ENCODE measurements at regions not wholly inside any gene's neighbourhood (a gene's known extent, or its start where the extent isn't known, plus 50 kb on each side); places are given as distances from the start of the nearest gene placed in this dataset.
A peak's percentile ranks its signal among the peaks of the same experiment; 100 is the strongest.

DNA sequence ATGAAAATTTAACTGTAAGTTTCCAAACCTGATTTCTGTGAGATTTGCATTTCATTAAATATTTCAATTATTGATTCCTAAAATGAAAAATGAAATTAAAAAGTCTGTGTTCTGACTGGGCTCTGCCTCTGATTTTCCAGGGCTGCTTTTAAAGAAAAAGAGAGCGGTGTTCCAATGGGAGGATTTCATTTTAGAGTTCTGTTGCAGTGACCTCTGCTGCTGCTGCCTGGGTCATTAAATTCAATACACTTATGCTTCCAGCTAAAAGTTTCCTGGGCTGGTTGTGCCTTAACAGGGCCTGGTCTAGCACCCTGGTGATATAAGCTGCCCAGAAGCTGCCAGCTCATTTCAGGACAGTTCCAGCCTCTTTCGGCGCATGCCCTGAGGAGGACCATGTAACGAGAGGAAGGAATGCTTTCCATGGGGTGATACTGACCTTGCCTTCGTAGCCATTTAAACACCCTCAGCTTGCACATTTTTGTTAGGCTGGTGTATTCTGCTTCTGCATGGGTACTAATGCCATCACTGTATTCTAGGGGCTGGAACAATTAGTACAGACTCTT lies 93.3 kb downstream of the TMEM174 start:
- DNase-seq (ENCODE audit: low spot score) = no peak

DNA sequence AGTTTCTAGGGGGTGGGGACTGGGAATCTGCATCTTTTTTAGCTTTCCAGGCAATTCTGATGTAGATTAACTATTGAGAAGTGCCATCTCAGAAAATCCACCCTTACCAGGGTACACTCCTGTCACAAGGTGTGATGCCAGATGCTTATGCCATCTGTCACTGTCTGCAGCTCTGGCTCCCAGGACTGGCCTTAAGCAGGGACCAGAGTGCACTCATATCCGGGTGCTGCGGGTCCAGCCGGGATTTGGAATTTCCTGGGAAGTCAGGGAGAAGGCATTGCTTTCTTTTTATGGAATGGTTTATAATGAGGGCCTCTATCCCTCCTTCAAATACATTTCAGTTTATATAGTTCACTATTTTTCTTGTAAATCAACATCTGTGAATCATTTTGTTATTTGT lies 92.6 kb downstream of the TMEM174 start:
- no peak for DNase-seq (ENCODE audit: low spot score)

DNA sequence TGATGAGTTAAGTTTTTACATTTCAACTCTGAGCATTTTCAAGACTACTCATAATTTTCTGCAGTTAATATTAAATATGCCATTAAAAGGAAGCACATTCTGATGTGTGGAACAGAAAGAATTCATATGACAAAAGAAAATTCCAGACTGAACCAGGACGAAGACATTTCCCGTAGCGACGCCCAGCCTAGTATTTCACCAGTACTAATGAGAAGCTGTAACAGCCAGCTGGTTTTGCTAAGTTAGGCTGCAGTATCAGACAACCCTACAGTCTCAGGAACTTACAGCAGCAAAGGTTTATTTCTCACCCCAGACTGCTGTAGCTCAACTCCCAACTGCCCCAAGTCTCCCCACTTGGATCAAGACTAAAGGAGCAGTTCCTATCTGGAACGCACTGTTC lies 91.6 kb downstream of the TMEM174 start:
- DNase-seq (ENCODE audit: low spot score) = no peak

GRCh38 chr5:73263001-73263710 lies 90.2 kb downstream of the TMEM174 start:
- no peak for DNase-seq (ENCODE audit: low spot score)

DNA sequence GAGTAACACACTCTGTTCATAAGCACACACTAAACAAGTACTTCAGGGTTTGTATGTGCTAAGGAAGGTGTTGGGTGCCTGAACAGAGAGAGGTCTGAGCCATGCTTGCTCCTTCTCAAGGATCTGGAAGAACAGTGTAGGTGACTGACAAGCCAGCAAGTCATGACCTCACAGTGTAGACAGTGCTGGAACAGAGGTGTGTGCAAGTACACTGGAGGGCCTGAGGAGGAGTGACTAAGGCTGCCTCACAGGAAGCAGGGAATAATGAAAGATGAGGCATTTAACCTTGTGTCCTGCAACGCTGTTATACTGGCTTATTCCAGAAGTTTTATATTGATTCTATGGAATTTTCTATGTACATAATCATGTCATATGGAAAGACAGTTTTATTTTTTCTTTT lies 83.9 kb downstream of the TMEM174 start:
- no peak for DNase-seq (ENCODE audit: low spot score)

DNA sequence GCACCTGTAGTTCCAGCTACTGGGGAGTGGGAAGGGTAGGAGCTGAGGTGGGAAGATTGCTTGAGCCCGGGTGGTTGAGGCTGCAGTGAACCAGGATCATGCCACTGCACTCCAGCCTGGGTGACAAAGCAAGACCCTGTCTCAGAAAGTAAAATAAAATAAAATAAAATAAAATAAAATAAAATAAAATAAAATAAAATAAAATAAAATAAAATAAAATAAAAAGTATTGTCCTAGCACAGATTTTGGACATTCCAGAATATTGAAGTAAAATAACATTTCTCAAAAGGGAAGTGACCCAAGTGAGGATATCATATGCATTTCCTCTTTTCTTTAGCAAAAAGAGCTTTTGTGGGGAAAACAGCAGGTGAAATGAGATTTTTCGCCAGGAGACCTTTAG lies 83.5 kb downstream of the TMEM174 start:
- no peak for DNase-seq (ENCODE audit: low spot score)

- DNase-seq (ENCODE audit: low spot score) = no peak
Measured at GRCh38 chr5:73256012-73256411, 83.0 kb downstream of the TMEM174 start.

GRCh38 chr5:73254642-73255041 lies 81.6 kb downstream of the TMEM174 start:
- no peak for DNase-seq (ENCODE audit: low spot score)

DNA sequence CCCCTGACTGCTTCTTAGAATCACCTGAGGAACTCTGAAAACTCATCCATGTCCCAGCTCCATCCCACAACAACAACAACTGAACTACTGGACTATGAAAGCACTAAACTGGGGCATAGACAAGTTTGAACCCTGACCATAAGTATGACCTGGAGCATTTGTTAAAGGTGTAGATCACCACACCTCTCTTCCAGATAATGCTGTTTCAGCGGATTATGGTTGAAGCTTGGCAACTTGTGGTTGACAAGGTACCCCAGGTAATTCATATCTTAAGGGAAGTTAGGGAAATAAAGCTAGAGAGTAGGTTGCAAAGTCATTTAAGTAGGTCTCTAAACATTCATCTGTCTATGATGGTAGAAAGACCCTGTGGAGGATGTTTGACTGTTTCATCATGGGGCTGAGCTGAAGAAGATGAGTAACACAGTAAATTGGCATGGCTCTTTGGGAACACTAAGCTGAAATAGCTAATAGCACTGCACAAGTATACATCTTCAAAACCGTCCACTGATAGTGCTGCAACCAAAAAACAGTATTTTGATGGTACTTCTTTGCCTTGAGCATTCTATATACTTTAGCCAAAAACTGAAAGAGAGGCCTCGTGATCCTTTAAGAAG lies 80.2 kb downstream of the TMEM174 start:
- DNase-seq (ENCODE audit: low spot score) = no peak

- DNase-seq (ENCODE audit: low spot score) = no peak
Measured at GRCh38 chr5:73250645-73251044, 77.7 kb downstream of the TMEM174 start.

- DNase-seq (ENCODE audit: low spot score) = no peak
Measured at GRCh38 chr5:73242735-73243134, 69.7 kb downstream of the TMEM174 start.

DNA sequence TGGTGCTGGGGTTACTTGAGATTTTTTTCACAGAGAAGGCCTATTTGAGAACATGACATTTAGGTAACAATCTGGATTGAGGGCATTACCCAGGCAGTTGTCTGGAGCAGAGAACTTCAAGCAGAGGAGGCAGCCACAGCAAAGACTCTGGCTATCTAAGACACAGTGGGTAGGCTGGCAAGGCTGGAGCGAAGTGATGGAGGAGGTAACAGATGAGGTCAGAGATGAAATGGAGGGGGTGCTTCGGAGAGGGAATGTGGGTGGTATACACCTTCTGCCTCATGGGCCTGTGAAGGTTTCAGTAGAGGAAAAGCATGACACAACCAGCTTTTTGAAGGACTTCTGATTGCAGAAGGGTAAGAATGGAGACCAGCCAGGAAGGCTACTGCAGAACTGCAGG lies 65.9 kb downstream of the TMEM174 start:
- no peak for DNase-seq (ENCODE audit: low spot score)

- DNase-seq (ENCODE audit: low spot score) = no peak
Measured at GRCh38 chr5:73236541-73237128, 63.6 kb downstream of the TMEM174 start.

GRCh38 chr5:73234204-73234555 lies 61.2 kb downstream of the TMEM174 start:
- DNase-seq (ENCODE audit: low spot score) = no peak

- DNase-seq (ENCODE audit: low spot score) = peak; percentile 14
Measured at GRCh38 chr5:73233461-73234203, 60.6 kb downstream of the TMEM174 start.

DNA sequence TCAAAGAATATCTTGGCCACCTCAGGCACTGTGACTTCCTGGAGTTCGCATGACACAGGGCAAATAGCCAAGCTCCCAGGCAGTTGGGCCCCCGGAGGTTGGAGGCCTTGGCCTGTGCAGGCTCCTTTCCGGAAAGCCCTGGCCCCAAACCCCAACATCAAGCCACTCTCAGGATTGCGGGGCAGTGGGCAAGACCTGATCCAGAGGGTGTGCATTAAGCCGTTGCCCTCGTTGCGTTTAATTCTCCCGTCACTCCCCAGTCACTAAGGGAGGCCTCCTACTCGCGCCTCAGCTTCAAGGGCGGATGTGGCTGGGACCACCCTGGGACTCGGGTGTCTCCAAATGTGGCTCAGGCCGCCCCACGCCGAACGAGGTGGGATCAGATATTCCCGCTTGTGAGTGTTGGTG lies 60.1 kb downstream of the TMEM174 start:
- no peak for DNase-seq (ENCODE audit: low spot score)

- no peak for DNase-seq (ENCODE audit: low spot score)
Measured at GRCh38 chr5:73232266-73233041, 59.5 kb downstream of the TMEM174 start.

DNA sequence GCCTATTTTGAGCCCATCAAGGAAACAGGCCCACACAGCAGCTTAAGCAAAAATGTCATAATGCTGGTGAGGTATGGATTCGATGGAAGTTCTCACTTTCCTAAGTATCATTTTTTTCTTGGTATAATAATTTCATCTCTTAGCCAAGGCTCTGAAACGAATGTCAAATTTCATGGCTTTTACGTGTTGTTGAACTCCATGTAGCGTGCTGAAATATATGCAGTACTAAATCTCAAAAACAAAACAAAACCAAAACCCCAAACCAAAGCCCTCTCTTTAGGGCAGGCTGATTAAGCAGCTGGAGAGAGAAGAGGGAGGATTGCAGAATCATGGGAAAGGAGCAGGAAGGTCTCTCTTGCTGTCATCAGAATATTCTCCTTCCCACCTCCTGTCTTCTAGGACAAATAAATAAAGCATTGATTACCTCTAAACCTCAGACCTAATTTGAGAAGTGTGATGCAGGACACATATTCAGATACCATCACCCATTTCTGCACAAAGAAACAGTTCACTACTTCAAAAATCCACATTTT lies 58.3 kb downstream of the TMEM174 start:
- no peak for DNase-seq (ENCODE audit: low spot score)

DNA sequence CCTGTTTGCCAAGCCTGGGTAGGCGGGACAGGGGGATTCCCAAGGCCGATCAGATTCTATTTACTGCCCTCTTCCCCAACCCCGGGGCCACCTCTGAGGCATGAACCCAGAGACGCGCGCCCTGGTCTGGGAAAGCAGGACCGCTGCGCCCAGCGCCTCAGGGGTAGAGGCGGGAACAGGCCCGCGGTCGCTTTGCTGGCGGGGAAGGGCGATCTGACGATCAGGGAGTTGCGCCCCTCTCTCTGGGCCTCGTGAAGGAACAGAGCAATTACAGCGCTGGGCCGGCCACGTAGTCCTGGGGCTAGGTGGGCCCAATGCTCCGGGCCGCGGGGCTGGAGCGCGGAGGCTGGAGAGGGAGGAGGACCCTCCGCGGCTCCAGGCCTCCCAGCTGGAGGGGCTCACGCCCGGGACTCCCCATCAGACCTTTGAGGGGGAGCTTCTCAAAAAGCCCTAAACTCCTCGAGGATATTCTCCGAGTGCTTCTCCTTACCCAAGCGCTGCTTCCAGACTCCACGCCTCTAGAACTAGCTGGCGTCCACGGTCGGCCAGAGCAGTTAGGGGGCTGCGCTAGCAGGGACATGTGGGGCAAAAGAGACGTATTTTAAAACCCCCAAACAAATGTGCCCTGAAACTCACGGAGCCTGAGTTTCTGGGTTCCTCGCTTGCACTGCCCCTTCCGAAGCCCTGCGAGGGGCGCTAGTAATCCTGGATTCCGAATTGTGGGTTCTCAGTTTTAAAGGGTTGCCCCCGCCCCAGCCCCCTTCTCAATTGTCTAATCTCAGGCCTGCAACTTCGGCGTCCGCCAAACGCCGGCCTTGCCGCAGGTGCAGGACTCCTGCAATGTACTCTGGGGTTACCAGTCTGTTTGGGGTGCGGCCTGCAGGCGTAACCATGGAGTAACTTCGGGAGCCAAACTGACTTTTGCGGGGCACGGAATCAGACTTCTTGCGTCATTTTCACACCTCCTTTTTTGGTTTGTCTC lies 57.6 kb downstream of the TMEM174 start:
- no peak for DNase-seq (ENCODE audit: low spot score)

- no peak for DNase-seq (ENCODE audit: low spot score)
Measured at GRCh38 chr5:73229271-73229670, 56.3 kb downstream of the TMEM174 start.

Data from SW480 (cell line).